SK-N-SH treated with all-trans-retinoic acid at 6 μM for 48 hours (cell line): ENCODE measurements at regions not wholly inside any gene's neighbourhood (a gene's known extent, or its start where the extent isn't known, plus 50 kb on each side); places are given as distances from the start of the nearest gene placed in this dataset.

Source experiments
- ATAC-seq: fragments of 200-7000 bp; cut with Tn5 transposase; 3 replicates; pipeline ENCODE4 v1.9.1; 2020; ENCODE audit warnings: mild to moderate bottlenecking, moderate library complexity
- ARNTL ChIP-seq: fragments of 450-650 bp; formaldehyde crosslinking; IDR thresholded peaks from 2 replicates; pipeline ENCODE4 v1.5.0; 2020; ENCODE audit warnings: low read depth, mild to moderate bottlenecking, moderate library complexity, borderline replicate concordance
- BACH2 ChIP-seq: fragments of 250-450 bp; sonication (Bioruptor Pico); IDR thresholded peaks from 2 replicates; pipeline ENCODE4 v1.9.0; 2021; ENCODE audit warnings: mild to moderate bottlenecking, borderline replicate concordance
- CSDC2 ChIP-seq: fragments of 250-450 bp; sonication (Bioruptor Pico); IDR thresholded peaks from 2 replicates; pipeline ENCODE4 v1.5.0; 2020; ENCODE audit warnings: mild to moderate bottlenecking, moderate library complexity
- ESRRG ChIP-seq: fragments of 250-450 bp; sonication (Bioruptor Pico); IDR thresholded peaks from 2 replicates; pipeline ENCODE4 v1.6.1; 2021; ENCODE audit warnings: mild to moderate bottlenecking
- GLIS3 ChIP-seq: fragments of 250-450 bp; sonication (Bioruptor Pico); IDR thresholded peaks from 2 replicates; pipeline ENCODE4 v1.5.0; 2020; ENCODE audit warnings: mild to moderate bottlenecking, moderate library complexity
- ISL1 ChIP-seq: fragments of 250-450 bp; sonication (Bioruptor Pico); IDR thresholded peaks from 2 replicates; pipeline ENCODE4 v2.1.2; 2022; ENCODE audit warnings: mild to moderate bottlenecking, moderate library complexity
- OSR1 ChIP-seq: fragments of 250-450 bp; sonication (Bioruptor Pico); IDR thresholded peaks from 2 replicates; pipeline ENCODE4 v1.8.0; 2022; ENCODE audit warnings: moderate library complexity, mild to moderate bottlenecking, inconsistent platforms
- PPARA ChIP-seq: fragments of 250-450 bp; sonication (Bioruptor Pico); IDR thresholded peaks from 2 replicates; pipeline ENCODE4 v1.5.0; 2020; ENCODE audit warnings: mild to moderate bottlenecking, borderline replicate concordance
- RARB ChIP-seq: fragments of 250-450 bp; sonication (Bioruptor Pico); IDR thresholded peaks from 2 replicates; pipeline ENCODE4 v1.8.0; 2021; ENCODE audit warnings: mild to moderate bottlenecking, moderate library complexity
- SNAI2 ChIP-seq: fragments of 250-450 bp; sonication (Bioruptor Pico); IDR thresholded peaks from 2 replicates; pipeline ENCODE4 v1.5.0; 2020; ENCODE audit warnings: mild to moderate bottlenecking, moderate library complexity
- TCF4 ChIP-seq: fragments of 250-450 bp; sonication (Bioruptor Pico); IDR thresholded peaks from 2 replicates; pipeline ENCODE4 v1.8.0; 2021; ENCODE audit warnings: mild to moderate bottlenecking, moderate library complexity, borderline replicate concordance
- TOX ChIP-seq: fragments of 250-450 bp; sonication (Bioruptor Pico); IDR thresholded peaks from 2 replicates; pipeline ENCODE4 v1.8.0; 2021; ENCODE audit warnings: mild to moderate bottlenecking, moderate library complexity, borderline replicate concordance
- ZC3H10 ChIP-seq: fragments of 250-450 bp; sonication (Bioruptor Pico); IDR thresholded peaks from 2 replicates; pipeline ENCODE4 v1.5.1; 2021; ENCODE audit warnings: mild to moderate bottlenecking, moderate library complexity
- ZFP30 ChIP-seq: fragments of 450-650 bp; formaldehyde crosslinking; IDR thresholded peaks from 2 replicates; pipeline ENCODE4 v1.5.0; 2022; ENCODE audit warnings: mild to moderate bottlenecking, moderate library complexity
- ZNF70 ChIP-seq: fragments of 450-650 bp; formaldehyde crosslinking; IDR thresholded peaks from 2 replicates; pipeline ENCODE4 v1.5.0; 2020; ENCODE audit warnings: mild to moderate bottlenecking, moderate library complexity
- TF ChIP-seq, protein P1 (sequence below): fragments of 250-450 bp; sonication (Bioruptor Pico); IDR thresholded peaks from 2 replicates; pipeline ENCODE4 v1.5.1; 2020; ENCODE audit warnings: low read depth, mild to moderate bottlenecking, moderate library complexity
- TF ChIP-seq, protein P2 (sequence below): fragments of 250-450 bp; sonication (Bioruptor Pico); IDR thresholded peaks from 2 replicates; pipeline ENCODE4 v1.5.1; 2021; ENCODE audit warnings: mild to moderate bottlenecking, moderate library complexity
- TF ChIP-seq, protein P3 (sequence below): fragments of 250-450 bp; sonication (Bioruptor Pico); IDR thresholded peaks from 2 replicates; pipeline ENCODE4 v1.5.0; 2020; ENCODE audit warnings: mild to moderate bottlenecking, moderate library complexity
- TF ChIP-seq, protein P4 (sequence below): fragments of 250-450 bp; sonication (Bioruptor Pico); IDR thresholded peaks from 2 replicates; pipeline ENCODE4 v1.8.0; 2020; ENCODE audit warnings: mild to moderate bottlenecking, moderate library complexity, borderline replicate concordance

DNA sequence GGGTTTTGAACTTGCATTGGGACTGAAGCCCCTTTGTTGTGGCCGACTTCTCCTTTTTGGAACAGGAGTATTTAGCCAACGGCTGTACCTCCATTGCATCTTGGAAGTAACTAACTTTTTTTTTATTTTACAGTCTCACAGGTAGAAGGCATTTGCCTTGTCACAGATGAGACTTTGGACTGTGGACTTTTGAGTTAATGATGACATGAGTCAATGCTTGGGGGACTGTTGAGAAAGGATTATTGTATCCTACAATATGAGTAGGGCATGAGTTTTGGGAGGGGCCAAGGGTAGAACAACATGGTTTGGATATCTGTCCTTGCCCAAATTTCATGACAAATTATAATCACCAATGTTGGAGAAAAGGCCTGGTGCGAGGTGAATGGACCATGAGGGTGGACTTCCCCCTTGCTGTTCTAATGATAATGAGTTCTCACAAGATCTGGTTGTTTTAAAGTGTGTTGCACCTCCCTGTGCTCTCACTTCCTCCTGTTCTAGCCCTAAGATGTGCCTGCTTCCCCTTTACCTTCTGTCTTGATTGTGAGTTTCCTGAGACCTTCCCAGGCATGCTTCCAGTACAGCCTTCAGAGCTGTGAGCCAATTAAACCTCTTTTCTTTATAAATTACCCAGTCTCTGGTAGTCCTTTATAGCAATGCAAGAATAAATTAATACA is 1269.4 kb upstream of the CHAC2 start:
- ATAC-seq = no peak
- TF ChIP-seq ZC3H10 (no peak), ARNTL (no peak), TOX (CRISPR knock-in tag) (no peak), SNAI2 (no peak), ISL1 (CRISPR knock-in tag) (no peak), OSR1 (CRISPR knock-in tag) (no peak), PPARA (no peak), ZFP30 (no peak), TCF4 (CRISPR knock-in tag) (no peak), GLIS3 (no peak)
- TF ChIP-seq, protein P1, sequence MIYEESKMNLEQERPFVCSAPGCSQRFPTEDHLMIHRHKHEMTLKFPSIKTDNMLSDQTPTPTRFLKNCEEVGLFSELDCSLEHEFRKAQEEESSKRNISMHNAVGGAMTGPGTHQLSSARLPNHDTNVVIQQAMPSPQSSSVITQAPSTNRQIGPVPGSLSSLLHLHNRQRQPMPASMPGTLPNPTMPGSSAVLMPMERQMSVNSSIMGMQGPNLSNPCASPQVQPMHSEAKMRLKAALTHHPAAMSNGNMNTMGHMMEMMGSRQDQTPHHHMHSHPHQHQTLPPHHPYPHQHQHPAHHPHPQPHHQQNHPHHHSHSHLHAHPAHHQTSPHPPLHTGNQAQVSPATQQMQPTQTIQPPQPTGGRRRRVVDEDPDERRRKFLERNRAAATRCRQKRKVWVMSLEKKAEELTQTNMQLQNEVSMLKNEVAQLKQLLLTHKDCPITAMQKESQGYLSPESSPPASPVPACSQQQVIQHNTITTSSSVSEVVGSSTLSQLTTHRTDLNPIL (CRISPR knock-in tag) = no peak
- TF ChIP-seq, protein P2, sequence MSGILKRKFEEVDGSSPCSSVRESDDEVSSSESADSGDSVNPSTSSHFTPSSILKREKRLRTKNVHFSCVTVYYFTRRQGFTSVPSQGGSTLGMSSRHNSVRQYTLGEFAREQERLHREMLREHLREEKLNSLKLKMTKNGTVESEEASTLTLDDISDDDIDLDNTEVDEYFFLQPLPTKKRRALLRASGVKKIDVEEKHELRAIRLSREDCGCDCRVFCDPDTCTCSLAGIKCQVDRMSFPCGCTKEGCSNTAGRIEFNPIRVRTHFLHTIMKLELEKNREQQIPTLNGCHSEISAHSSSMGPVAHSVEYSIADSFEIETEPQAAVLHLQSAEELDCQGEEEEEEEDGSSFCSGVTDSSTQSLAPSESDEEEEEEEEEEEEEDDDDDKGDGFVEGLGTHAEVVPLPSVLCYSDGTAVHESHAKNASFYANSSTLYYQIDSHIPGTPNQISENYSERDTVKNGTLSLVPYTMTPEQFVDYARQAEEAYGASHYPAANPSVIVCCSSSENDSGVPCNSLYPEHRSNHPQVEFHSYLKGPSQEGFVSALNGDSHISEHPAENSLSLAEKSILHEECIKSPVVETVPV (CRISPR knock-in tag) = no peak
- TF ChIP-seq, all 23 proteins: peak for 0

DNA sequence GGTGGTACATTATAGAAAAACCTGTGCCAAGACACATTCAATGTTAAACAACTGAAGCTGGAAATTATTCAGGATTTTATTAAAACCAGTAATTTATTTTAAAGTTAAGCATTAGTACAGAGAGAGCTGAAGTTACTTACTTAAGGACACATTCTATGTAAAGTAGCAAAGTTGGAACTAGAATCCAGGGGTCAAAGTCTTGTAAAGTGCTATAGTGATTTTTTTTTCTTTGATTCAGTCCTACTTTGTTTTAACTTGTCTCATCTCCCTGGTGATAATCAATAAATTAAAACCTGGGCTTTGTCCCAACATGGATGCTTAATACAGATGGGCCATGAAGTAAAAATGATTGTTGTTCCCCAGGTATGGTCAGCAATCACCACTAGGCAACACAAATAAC is 1271.8 kb upstream of the CHAC2 start:
- TF ChIP-seq BACH2 (CRISPR knock-in tag) (no peak), CSDC2 (no peak), TOX (CRISPR knock-in tag) (no peak), ESRRG (CRISPR knock-in tag) (no peak), SNAI2 (no peak), RARB (no peak)
- TF ChIP-seq, protein P3, sequence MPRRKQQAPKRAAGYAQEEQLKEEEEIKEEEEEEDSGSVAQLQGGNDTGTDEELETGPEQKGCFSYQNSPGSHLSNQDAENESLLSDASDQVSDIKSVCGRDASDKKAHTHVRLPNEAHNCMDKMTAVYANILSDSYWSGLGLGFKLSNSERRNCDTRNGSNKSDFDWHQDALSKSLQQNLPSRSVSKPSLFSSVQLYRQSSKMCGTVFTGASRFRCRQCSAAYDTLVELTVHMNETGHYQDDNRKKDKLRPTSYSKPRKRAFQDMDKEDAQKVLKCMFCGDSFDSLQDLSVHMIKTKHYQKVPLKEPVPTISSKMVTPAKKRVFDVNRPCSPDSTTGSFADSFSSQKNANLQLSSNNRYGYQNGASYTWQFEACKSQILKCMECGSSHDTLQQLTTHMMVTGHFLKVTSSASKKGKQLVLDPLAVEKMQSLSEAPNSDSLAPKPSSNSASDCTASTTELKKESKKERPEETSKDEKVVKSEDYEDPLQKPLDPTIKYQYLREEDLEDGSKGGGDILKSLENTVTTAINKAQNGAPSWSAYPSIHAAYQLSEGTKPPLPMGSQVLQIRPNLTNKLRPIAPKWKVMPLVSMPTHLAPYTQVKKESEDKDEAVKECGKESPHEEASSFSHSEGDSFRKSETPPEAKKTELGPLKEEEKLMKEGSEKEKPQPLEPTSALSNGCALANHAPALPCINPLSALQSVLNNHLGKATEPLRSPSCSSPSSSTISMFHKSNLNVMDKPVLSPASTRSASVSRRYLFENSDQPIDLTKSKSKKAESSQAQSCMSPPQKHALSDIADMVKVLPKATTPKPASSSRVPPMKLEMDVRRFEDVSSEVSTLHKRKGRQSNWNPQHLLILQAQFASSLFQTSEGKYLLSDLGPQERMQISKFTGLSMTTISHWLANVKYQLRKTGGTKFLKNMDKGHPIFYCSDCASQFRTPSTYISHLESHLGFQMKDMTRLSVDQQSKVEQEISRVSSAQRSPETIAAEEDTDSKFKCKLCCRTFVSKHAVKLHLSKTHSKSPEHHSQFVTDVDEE = no peak
- ATAC-seq = no peak

DNA sequence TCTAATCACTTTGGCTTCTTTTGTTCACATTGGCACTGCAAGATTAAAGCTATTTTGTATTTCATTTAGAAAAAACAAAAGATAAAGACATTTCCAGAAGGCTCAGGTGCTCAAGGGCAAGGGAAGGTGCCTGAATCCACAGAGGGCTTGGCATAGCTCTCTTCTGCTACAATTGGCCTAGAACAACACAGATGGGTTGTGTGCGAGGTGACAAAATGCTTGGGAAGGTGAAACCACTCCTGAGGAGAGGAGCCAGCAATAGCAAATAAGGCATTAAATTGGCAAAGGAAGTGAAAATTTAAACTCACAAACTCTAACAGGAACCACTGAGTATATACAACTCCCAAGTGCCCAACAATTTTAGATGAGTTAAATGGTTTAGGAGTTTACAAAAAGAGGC is 1290.4 kb upstream of the CHAC2 start:
- no peak for ATAC-seq
- TF ChIP-seq GLIS3 (no peak), ISL1 (CRISPR knock-in tag) (no peak), CSDC2 (no peak), SNAI2 (no peak), ARNTL (no peak), BACH2 (CRISPR knock-in tag) (no peak), ZNF70 (CRISPR knock-in tag) (no peak)
- TF ChIP-seq, protein P4, sequence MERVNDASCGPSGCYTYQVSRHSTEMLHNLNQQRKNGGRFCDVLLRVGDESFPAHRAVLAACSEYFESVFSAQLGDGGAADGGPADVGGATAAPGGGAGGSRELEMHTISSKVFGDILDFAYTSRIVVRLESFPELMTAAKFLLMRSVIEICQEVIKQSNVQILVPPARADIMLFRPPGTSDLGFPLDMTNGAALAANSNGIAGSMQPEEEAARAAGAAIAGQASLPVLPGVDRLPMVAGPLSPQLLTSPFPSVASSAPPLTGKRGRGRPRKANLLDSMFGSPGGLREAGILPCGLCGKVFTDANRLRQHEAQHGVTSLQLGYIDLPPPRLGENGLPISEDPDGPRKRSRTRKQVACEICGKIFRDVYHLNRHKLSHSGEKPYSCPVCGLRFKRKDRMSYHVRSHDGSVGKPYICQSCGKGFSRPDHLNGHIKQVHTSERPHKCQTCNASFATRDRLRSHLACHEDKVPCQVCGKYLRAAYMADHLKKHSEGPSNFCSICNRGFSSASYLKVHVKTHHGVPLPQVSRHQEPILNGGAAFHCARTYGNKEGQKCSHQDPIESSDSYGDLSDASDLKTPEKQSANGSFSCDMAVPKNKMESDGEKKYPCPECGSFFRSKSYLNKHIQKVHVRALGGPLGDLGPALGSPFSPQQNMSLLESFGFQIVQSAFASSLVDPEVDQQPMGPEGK (CRISPR knock-in tag) = no peak
- TF ChIP-seq, protein P3 = no peak
